ENCODE measurements at regions not wholly inside any gene's neighbourhood (a gene's known extent, or its start where the extent isn't known, plus 50 kb on each side); places are given as distances from the start of the nearest gene placed in this dataset.
A peak's percentile ranks its signal among the peaks of the same experiment; 100 is the strongest.

DNA sequence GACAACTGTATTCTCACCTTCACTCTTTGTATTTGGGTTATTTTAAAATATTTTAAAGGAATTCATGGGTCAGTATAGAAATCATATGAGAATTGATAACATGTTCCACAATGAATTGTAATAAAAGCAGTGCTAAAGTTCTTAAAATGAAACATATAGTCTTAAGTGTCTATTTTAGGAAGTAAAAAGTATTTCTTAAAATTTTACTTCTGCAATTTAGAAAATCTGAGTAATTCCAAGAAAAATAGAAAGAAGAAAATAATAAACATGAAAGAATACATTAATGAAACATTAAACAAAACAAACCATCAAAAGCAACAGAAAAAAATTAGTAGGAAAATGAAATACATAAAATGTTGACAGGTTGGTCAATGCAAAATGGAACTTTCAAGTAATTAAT lies 332.4 kb downstream of the ETS1 start:
- no peak for DNase-seq

DNA sequence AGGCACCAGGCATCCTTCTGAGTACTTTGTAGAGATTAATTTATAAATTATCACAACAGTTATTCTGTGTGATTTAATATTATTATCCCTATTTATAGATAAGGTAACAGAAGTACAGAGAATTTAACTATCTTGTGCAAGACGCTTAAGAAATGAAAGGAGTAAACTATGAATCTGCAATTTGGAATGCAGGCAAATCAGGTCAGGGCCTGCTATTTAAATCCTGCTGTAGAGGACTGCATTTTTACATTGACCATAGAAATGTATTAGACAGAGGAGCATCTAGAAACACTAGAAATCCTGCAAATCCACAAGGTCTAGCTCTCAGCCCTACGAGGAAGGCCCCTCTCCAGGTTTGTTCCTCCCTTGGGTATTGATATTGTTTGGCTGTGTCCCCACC lies 336.2 kb downstream of the ETS1 start:
- DNase-seq, result no peak

DNA sequence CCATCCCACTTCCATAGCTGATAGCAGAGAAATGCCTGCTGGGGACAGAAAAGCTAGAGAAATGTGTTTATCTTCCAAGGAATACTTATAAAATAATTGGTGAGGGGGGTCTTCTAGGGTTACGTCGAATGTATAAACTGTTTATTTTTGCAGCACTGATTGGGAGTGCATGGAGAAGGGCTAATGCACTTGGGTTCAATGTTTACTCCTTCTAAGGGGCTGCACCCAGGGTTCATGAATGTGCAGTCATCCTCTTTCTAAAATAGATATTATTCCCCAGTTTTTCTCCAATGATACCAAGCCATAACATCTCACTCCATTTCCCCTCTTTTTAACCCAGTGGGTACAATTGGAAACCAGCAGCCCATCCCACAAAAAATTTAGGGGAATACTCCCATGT lies 336.9 kb downstream of the ETS1 start:
- DNase-seq, result no peak

DNA sequence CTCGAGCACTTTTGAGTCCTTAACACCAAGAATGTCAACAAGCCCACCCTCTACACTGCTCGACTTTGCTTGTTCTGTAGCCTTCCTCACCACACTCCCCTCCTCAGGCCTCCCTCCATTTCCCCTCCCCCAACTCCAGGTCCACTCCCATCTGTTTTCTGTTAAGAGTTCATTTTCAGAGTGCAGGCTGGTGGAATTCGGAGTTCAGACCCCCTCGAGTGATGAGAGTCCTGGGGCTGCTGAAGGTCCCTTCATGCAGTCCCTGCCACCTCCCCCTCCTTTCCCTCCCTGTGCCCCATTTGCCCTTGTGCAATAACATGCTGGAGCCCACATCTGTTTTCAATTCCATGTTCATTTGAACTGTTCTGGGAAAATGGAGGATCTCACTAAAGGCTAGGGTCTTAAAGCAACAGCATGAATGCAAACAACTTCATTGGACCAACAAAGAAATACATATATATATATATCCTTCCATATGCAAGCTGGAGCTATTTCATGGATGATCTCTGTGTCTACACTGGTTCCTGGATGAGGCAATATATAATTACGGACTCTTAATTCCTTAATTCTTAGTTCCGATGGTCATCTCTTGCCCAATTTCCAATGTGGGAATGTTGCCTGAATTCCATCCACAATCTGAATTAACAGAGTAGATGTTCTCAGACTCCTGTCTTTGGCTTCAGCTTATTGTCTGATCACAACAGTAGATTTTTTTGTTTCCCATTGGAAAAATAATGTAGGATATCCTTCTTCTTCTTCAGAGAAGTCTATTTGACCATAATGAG lies 340.4 kb downstream of the ETS1 start:
- DNase-seq, result no peak

DNA sequence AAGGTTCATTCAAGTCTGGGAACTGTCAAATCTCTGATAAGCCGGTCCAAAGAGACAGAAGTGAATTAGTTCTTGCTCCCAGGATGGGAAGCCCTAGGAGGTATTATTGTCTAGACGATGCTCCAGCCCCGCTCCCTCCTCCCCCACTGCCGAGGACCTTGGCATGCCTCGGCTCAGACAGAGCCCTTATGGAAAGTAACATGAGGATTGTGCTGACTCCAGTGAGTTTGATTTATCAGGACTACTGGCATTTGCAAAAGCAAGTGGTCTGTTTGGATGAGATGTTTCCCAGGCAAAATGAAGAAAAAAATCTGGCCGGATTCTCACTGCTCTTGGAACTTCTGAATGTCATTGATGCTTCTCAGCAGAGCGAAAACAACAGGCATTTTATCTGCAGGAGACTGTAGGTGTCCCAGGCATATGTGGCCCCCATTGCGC lies 341.0 kb downstream of the ETS1 start:
- no peak for DNase-seq

DNA sequence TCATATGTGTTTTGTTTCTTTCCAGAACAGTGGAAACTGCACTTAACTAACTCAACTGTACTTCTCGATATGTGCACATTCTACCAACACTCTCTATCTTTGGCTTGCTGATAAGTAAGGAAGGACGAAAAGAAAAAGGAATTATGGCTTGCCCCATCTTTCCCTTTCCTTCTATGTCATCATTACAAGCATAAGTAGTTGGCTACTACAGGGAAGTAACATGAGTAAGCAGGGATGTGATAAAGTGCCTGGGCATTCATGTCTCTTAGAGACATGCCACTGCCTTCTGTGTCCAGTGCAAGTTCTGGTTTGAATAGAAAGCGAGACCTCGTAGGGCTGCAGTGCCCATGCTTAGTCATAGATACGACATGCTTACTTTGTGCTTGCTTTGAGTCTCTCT lies 342.5 kb downstream of the ETS1 start:
- DNase-seq, result no peak

DNA sequence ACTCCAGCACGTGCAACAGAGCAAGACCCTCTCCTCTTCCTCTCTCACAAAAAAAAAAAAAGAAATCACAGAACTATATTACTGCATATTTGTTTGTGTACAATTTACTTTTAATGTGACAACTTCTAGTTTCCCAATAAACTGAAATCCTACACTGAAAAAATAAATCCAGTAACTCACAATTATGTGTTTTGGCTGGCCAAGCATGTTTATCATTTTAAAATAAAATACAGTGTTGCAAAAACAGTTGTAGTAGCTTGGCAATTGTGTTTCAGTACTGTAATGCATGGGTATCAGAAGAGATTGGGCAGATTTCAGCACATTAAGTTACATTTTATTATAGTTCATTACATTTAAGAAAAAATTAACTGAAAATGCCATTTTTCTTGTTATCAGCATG lies 344.9 kb downstream of the ETS1 start:
- no peak for DNase-seq

DNA sequence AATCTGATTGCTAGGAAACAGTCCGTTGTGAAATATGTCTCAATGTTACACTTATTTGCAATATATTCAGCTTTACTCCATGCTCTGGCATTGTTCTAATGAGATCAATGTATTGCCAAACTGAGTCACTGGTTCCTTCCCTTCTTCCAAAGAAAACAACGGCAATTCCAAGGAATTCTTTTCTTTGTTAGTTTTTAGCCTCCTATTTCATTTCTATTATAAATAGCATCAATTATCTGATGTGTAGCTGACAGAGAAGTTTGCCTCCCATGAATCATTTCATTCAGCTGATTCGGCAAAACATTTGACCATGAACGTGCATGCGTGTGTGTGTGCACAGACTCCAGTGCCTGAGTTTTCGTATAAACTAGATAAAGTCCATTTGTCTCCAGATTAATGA lies 346.8 kb downstream of the ETS1 start:
- no peak for DNase-seq

DNA sequence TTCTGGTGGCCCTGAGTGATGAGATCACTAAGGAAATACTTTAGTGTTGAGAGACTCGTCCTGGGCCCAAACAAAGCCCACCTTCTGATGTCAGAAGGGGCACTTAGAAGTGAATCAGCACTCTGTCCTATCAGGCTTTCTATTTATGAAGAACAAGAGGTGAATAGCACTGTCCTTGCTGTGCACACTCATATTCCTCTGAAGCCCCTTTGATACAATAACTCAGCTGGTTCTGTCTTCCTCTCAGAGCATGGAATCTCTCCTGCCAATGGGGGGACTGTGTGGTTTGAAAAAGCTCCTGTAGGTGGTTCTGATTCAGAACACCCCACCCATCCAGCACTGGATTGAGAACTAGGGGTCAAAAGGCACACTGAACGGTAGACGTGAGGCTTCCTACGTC lies 348.1 kb downstream of the ETS1 start:
- DNase-seq, result no peak

DNA sequence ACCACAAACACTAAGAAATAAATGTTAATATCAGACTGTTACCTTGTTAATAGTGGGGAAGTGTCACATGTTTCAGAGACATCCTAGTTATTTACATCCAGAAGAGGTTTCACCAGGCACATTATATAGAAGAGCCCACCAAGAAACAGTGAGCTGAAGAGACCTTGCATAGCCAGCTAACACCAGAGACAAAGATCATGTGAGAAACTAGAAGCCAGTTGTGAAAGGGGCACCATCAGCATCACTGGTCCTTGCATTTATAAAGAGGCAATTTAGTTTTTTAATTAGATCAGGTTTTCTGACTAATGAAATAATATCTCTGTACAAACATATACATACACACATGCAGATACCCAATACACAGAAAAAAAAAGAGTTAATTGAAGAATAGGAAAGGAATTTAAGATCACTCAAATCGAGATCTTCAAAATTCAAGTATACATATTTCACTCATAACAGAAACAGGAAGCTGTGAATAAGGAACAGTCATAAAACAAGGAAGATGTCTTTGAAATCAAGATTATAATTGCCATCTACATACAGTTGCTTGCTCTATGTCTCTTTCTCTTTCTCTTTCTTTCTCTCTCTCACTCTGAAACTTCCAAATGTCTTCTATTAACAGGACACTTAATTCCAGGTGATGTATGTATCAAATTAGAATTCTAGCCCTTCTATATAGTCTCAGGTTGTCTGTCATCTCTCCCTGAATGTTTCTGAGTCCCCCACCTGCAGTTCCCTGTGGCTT lies 348.7 kb downstream of the ETS1 start:
- DNase-seq, result no peak

DNA sequence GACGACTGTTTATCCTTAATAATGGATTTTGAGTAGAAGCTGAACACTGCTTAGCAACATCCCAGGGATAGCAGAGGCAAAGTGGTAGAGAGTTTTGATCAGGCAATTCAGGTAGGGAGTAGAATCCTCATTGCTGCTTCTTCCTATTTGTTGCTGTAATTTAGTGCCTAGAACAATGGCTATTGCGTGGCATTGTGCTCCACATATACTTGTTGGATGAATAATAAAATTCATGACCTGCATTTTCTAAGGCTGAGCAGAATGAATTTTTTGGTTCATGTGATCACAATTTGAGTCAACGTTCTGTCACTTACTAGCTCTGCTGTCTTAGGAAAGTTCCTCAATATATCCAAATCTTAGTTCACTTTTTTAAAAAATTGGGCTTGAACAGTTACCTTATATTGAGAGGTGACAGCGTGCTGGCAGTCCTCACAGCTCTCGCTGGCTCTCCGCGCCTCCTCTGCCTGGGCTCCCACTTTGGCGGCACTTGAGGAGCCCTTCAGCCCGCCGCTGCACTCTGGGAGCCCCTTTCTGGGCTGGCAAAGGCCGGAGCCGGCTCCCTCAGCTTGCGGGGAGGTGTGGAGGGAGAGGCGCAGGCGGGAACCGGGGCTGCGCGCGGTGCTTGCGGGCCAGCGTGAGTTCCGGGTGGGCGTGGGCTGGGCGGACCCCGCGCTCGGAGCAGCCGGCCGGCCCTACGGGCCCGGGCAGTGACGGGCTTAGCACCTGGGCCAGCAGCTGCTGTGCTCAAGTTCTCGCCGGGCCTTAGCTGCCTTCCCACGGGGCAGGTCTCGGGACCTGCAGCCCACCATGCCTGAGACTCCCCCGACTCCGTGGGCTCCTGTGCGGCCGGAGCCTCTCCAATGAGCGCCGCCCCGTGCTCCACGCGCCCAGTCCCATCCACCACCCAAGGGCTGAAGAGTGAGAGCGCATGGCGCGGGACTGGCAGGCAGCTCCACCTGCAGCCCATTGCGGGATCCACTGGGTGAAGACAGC lies 350.6 kb downstream of the ETS1 start:
- no peak for DNase-seq

DNA sequence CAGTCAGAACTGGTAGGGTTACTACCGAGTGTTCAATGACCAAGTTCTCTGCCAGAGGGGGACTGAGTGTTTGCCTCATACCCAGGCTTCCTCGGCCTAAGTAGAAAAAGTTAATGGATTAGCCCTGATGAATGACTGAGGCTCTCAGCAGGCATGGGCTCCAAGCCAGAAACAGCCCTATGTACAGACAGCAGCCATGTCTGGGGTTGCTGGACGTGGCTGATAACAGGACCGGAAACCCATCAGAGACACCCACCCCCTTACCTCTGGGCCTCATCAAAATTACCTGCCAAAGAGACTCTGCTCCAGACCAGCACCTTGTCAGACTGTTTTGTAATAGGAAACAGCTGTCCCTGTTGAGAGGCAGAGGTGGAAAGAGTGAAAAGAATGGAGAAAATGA lies 351.4 kb downstream of the ETS1 start:
- no peak for DNase-seq

DNA sequence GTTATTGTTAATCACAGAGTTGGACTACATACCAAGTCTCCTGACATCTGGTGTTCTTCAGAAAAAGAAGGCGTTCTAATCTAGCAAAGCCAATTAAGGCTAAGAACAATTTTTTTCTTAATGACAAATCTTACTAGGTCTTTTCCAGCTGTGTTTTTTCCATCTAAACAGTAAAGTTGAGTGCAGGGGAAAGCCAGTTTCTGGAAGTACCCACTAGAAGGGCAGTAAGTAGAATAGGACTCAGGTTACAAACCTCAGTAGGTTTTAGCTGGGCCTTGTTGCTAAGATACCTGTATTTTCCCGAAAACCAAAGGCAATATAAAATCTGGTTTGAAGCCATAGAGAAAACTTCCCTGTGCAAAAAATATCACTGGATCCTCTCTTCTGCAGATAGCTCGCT lies 351.9 kb downstream of the ETS1 start:
- no peak for DNase-seq

DNA sequence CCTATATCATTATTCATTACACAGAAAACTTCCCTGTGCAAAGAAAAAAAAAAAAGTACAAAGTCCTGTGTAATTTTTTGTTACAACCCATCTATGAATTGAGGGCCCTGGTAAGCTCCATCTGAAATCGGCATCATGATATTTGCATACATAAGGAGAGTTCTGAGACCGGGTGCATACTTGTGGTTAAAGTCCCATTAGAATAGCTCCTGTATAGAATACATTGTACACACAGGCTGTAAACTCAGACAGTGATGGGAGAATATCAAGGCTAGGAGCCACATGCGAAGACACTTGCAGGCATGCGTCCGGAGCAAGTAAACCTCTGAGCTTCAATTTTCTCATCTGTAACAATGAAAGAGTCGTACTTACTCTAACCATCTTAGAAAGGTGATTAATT lies 353.2 kb downstream of the ETS1 start:
- DNase-seq, result no peak

DNA sequence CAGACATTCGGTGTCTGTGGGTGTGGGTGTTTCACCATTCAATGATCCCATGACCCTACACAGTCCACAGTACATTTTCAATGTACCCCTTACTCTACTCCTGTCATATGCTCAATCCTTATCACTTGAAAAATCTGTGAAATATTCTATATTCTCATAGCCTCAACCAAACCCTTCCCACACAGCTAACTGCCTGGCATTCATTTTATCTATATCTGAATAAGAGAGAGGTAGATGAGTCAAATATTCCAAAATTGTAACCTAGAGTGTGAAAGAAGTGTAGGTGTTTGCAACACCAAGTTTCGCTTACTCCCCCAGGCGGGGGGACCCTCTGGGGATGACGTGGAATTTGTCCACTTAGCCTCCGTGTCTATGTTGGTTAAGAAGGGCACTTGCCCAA lies 354.8 kb downstream of the ETS1 start:
- peak; percentile 81 for DNase-seq

DNA sequence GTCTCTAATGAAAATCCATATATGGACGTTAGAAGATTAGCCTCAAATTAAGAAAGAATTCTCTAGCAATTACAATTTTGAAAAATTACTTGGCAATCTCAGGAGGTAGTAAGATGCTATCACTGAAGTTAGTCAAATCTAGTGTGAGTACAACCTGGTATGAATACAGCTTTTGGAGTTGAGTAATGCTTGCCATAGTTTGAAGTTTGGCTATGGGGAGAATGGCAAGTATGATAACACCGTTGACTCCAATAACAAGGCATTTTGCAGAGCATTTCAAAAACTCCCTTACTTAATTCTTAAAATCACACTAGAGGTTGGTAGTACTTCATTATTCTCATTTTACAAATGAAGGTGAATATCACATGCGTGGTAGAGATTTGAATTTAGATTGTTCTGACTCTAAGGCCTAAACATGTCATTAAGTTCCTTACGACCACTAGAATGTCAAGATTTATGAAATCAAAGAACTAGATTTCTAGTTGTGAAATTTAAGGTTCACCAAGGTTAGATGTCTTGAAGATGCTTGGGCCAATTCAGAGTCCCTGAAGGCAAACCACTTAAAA lies 355.4 kb downstream of the ETS1 start:
- DNase-seq, result no peak

DNA sequence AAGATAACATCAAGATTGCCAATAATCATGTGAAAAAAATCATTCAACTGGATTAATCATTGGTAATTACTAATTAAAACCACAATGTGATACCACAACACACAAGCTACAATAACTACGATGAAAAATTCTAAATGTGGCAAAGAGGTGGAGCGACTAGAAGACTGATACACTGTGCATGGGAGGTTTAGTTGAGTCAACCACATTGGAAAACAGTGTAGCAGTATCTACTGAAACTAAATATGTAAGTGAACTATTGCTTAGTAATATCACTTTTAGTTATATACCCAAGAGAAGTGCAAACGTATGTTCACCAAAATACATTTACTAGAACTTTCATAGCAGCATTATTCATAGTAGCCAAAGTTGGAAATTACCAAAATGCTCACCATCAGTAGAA lies 359.9 kb downstream of the ETS1 start:
- DNase-seq, result no peak

DNA sequence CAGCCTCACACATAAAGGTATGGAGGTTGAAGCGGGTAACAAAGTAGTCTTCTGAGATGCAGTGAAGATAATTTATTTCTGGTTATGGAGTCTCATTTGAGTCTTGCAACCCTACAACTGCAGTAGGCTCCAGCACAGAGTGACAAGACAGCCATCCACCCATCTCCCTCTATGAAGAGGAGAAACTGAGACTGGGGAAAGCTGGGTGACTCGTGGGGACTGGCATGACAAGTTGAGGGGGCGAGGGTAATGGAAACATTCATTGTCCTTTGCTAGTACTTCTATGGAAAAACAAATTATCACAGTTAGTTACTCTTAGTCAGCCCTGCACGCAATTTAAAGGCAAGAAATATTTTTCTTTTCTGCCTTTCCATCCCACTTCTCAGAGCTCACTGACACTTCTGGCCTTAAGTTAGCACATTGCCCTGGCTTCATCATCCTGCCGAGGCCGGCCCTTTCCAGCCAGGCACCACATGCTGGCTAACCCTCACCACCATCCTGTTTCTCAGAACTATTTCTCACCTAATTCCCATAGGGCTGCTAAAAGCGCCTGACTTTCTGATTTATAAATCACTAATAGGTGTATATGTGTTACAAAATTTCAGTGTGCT lies 361.1 kb downstream of the ETS1 start:
- peak; percentile 69 for DNase-seq

DNA sequence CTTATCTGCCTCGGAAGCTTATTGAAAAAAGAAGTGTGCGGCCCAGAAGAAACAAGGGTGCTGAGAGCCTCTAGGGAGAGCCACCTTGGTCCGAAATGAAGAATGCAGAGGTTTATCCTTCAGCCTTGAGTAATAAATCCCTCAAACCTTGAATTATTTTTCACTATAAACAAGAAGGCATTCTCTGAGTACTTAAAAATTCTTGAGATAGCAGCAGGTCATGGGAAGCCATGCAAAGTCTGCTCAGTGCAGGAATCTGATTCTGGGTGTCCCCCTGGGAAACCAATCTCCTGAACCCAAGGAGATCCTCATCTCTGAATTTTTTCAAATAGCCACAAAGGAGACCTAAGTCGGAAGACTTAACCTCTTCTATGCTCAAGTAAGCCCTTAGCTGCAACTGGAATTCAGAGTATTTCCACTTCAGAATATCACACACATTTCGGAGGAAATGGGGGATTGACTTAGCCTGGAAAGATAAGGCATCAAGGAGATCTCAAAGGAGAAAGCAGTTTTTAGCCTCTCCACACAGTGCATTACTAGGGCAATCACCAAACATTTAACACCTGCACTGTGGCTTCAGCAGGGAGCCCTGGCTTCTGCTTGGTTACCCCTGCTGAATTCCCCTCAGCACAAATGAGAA lies 365.0 kb downstream of the ETS1 start:
- DNase-seq, result no peak

DNA sequence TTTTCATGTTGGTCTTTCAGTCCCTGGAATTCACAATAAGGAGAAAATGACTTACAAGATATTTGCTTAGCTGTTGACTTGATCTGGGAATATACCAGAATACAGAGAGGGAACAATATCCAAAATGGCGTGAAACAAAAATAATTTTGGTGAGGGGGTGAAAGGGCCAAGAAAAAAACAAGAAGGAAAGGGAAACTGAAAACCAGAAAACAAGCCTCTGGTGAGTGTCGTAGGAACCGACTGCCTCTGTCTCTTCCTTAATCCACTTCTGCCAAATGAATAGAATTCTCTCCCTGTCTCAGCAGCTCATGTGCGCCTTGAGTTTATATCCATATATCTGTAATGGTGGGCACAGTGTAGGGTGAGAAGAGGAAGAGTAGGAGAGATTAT lies 367.6 kb downstream of the ETS1 start:
- DNase-seq, result no peak

DNA sequence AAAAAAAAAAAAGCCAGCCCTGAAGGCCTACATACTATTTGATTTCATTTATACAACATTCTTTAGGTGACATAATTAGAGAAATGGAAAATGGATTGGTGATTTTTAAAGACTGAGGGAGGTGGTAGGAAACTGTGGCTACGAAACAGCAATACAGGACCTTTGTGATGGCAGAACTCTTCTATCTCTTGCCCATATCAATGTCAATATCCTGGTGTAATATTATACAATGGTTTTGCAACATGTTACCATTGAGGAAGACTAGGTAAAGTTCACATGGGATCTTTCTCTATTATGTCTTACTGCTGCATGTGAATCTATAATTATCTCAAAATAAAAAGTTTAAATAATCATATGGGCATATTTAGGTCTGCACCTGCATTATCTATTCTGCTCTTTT lies 371.2 kb downstream of the ETS1 start:
- DNase-seq, result no peak

DNA sequence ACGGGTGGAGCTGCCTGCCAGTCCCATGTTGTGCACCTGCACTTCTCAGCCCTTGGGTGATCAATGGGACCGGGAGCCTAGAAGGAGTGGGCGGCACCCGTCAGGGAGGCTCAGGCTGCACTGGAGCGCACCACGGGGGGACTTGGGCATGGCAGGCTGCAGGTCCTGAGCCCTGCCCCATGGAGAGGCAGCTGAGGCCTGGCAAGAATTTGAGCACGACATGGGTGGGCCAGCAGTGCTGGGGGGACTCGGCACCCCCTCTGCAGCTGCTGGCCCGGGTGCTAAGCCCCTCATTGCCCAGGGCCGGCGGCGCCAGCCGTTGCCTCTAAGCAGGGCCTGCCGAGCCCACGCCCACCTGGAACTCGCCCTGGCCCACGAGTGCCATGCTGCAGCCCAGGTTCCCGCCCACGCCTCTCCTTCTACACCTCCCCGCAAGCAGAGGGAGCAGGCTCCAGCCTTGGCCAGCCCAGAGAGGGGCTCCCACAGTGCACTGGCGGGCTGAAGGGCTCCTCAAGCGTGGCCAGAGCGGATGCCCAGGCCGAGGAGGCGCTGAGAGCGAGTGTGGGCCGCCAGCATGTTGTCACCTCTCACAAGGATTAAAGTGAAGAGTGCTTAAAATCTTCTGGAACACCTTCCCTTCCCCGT lies 372.0 kb downstream of the ETS1 start:
- DNase-seq, result no peak

Data from activated CD4-positive, alpha-beta T cell treated with anti-CD3 and anti-CD28 coated beads for 48 hours (primary cell).